ENCODE measurements at regions not wholly inside any gene's neighbourhood (a gene's known extent, or its start where the extent isn't known, plus 50 kb on each side); places are given as distances from the start of the nearest gene placed in this dataset.

GRCh38 chr14:76687611-76688382 lies 73.5 kb upstream of the VASH1 start:
- Histone ChIP-seq H3K9ac (no peak overlapping the region), H3K27me3 (no peaks in the 10 kb centered on the region), H3K4me3 (no peak overlapping the region), H3K36me3 (no peaks in the 10 kb centered on the region), H4K20me1 (ENCODE audit: low read depth) (no peaks in the 10 kb centered on the region), H2AFZ (replicated peaks) (no peak overlapping the region), H3F3A (ENCODE audit: low read depth) (no peaks in the 10 kb centered on the region), H3K4me2 (no peak overlapping the region), H3K79me2 (ENCODE audit: low read depth) (no peaks in the 10 kb centered on the region), H3K9me3 (ENCODE audit: low read depth) (peaks cover 3% of the 10 kb centered on the region), H3K27ac (no peak overlapping the region), H3K4me1 (no peaks in the 10 kb centered on the region)
- Mint-ChIP-seq H3K36me3 (peaks cover 1% of the 10 kb centered on the region), H3K27me3 (ENCODE audit: insufficient read depth, low read depth) (peaks cover 5% of the 10 kb centered on the region), H3K9me3 (peaks cover 5% of the 10 kb centered on the region), H3K4me1 (peaks cover 11% of the 10 kb centered on the region), H3K4me3 (no peak overlapping the region), H3K27ac (no peak overlapping the region)
- TF ChIP-seq, protein P1, sequence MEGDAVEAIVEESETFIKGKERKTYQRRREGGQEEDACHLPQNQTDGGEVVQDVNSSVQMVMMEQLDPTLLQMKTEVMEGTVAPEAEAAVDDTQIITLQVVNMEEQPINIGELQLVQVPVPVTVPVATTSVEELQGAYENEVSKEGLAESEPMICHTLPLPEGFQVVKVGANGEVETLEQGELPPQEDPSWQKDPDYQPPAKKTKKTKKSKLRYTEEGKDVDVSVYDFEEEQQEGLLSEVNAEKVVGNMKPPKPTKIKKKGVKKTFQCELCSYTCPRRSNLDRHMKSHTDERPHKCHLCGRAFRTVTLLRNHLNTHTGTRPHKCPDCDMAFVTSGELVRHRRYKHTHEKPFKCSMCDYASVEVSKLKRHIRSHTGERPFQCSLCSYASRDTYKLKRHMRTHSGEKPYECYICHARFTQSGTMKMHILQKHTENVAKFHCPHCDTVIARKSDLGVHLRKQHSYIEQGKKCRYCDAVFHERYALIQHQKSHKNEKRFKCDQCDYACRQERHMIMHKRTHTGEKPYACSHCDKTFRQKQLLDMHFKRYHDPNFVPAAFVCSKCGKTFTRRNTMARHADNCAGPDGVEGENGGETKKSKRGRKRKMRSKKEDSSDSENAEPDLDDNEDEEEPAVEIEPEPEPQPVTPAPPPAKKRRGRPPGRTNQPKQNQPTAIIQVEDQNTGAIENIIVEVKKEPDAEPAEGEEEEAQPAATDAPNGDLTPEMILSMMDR (IDR thresholded peaks at IDR 0.05) = no peak
- DNase-seq (ENCODE audit: low spot score) = no peak

DNA sequence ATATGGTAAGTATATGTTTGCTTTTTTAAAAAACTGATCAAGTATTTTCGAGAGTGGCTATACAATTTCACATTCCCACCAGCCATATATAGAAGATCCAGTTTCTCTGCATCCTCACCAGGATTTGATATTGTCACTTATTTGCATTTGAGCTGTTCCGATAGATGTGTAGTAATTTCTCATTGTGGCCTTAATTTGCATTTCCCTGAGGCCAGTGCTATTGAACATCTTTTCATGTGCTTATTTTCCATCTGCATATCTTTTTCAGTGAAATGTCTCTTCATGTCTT lies 72.9 kb upstream of the VASH1 start:
- no peak for DNase-seq (ENCODE audit: low spot score)
- no peaks in the 10 kb centered on the region for H4K20me1 ChIP-seq (ENCODE audit: low read depth)
- Mint-ChIP-seq H3K9me3 (peaks cover 2% of the 10 kb centered on the region), H3K4me3 (no peak overlapping the region), H3K36me3 (peaks cover 1% of the 10 kb centered on the region), H3K4me1 (peaks cover 11% of the 10 kb centered on the region), H3K27me3 (ENCODE audit: insufficient read depth, low read depth) (peaks cover 5% of the 10 kb centered on the region), H3K27ac (no peak overlapping the region)
- no peak for TF ChIP-seq EZH2phosphoT487 (IDR thresholded peaks at IDR 0.05)
- TF ChIP-seq EZH2 (IDR thresholded peaks at IDR 0.05) = no peak
- TF ChIP-seq, protein P1 (IDR thresholded peaks at IDR 0.05) = no peak
- H3K4me3 ChIP-seq = no peak overlapping the region
- no peak overlapping the region for H3K4me2 ChIP-seq
- H3K9me3 ChIP-seq (ENCODE audit: low read depth) = no peaks in the 10 kb centered on the region
- H3K36me3 ChIP-seq = no peaks in the 10 kb centered on the region
- no peak overlapping the region for H3K27ac ChIP-seq
- no peaks in the 10 kb centered on the region for H3K79me2 ChIP-seq (ENCODE audit: low read depth)
- no peaks in the 10 kb centered on the region for H3K4me1 ChIP-seq
- no peak overlapping the region for H3K9ac ChIP-seq
- H3K27me3 ChIP-seq = no peaks in the 10 kb centered on the region
- H3F3A ChIP-seq (ENCODE audit: low read depth) = no peaks in the 10 kb centered on the region
- H2AFZ ChIP-seq (replicated peaks) = no peak overlapping the region

DNA sequence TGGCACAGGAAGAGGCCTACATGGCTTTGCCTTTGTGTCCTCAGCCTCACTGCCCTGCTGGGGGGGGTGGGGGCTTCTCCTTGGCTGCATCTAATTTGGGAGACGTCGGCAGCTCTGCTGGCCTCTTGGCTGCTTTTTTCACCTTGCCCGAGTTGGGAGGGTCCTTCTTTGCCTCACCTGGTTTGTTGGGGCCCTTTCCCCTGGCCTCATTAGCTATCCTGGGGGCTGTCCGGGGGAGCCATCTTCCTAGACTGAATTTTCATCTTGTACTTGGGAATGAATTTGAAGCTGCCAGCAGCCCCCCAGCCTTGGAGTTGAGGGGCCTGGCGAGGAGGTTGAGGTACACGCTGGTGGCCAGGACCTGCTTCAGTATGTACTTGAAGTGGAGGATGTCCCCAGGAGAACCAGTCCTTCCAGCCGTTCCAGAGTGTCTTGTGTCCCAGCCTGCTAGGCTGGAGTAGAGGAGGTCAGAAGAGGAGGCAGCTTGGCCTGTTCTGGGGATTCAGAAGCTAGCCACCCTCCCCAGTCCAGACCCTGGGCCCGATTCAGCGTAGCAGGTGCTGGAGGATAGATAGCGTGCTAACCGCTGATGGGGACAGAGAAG lies 70.7 kb upstream of the VASH1 start:
- Histone ChIP-seq H3K9me3 (ENCODE audit: low read depth) (no peaks in the 10 kb centered on the region), H3K4me1 (no peaks in the 10 kb centered on the region), H3K9ac (no peak overlapping the region), H3K79me2 (ENCODE audit: low read depth) (no peaks in the 10 kb centered on the region), H3K4me3 (no peak overlapping the region), H3K4me2 (no peak overlapping the region), H3K36me3 (no peaks in the 10 kb centered on the region), H4K20me1 (ENCODE audit: low read depth) (no peaks in the 10 kb centered on the region), H3K27ac (no peak overlapping the region), H2AFZ (replicated peaks) (no peak overlapping the region), H3F3A (ENCODE audit: low read depth) (no peaks in the 10 kb centered on the region), H3K27me3 (no peaks in the 10 kb centered on the region)
- H3K27me3 Mint-ChIP-seq (ENCODE audit: insufficient read depth, low read depth) = peaks cover 5% of the 10 kb centered on the region
- no peak for DNase-seq (ENCODE audit: low spot score)
- H3K27ac Mint-ChIP-seq = peak overlapping the region; percentile 16
- H3K9me3 Mint-ChIP-seq = peaks cover 2% of the 10 kb centered on the region
- H3K36me3 Mint-ChIP-seq = peaks cover 1% of the 10 kb centered on the region
- no peak overlapping the region for H3K4me3 Mint-ChIP-seq
- peaks cover 13% of the 10 kb centered on the region for H3K4me1 Mint-ChIP-seq
- TF ChIP-seq EZH2 (IDR thresholded peaks at IDR 0.05) (no peak), EZH2phosphoT487 (IDR thresholded peaks at IDR 0.05) (no peak)
- TF ChIP-seq, protein P1 (IDR thresholded peaks at IDR 0.05) = no peak
